HepG2 (cell line): ENCODE measurements at regions not wholly inside any gene's neighbourhood (a gene's known extent, or its start where the extent isn't known, plus 50 kb on each side); places are given as distances from the start of the nearest gene placed in this dataset.

Experiments
- CHD2 ChIP-seq: IDR thresholded peaks from 2 replicates; pipeline ENCODE4 v1.6.1; 2011; ENCODE audit warnings: low read depth, low read length, improper control_type of control experiment
- HNF1B ChIP-seq: sonication (generic); formaldehyde crosslinking; IDR thresholded peaks from 2 replicates; pipeline ENCODE4 v1.5.1; 2020; ENCODE audit warnings: mild to moderate bottlenecking, moderate library complexity, missing genetic modification reagents
- KMT2B ChIP-seq: IDR thresholded peaks from 2 replicates; pipeline ENCODE4 v1.6.1; 2016; ENCODE audit warnings: missing genetic modification reagents, missing compliant biosample characterization
- NPAS2 ChIP-seq: sonication (generic); formaldehyde crosslinking; IDR thresholded peaks from 2 replicates; pipeline ENCODE4 v1.8.0; 2022; ENCODE audit warnings: mild to moderate bottlenecking, missing genetic modification reagents, borderline replicate concordance
- RAD51 ChIP-seq: fragments of 450-650 bp; IDR thresholded peaks from 2 replicates; pipeline ENCODE4 v1.6.1; 2016; ENCODE audit warnings: borderline replicate concordance
- TBP ChIP-seq: sonication (generic); formaldehyde crosslinking; IDR thresholded peaks from 2 replicates; pipeline ENCODE4 v1.5.0; 2020; ENCODE audit warnings: missing genetic modification reagents
- TBX2 ChIP-seq: sonication (generic); formaldehyde crosslinking; IDR thresholded peaks from 2 replicates; pipeline ENCODE4 v1.5.0; 2020; ENCODE audit warnings: missing genetic modification reagents, mild to moderate bottlenecking, borderline replicate concordance
- TRIM24 ChIP-seq: sonication (generic); formaldehyde crosslinking; IDR thresholded peaks from 2 replicates; pipeline ENCODE4 v1.8.0; 2022; ENCODE audit warnings: mild to moderate bottlenecking, missing genetic modification reagents
- YEATS4 ChIP-seq: sonication (generic); formaldehyde crosslinking; IDR thresholded peaks from 2 replicates; pipeline ENCODE4 v1.4.0; 2020; ENCODE audit warnings: missing genetic modification reagents, borderline replicate concordance
- ZNF136 ChIP-seq: sonication (generic); formaldehyde crosslinking; IDR thresholded peaks from 2 replicates; pipeline ENCODE4 v1.8.1; 2022; ENCODE audit warnings: low read depth, mild to moderate bottlenecking, moderate library complexity, missing genetic modification reagents
- ZNF503 ChIP-seq: sonication (generic); formaldehyde crosslinking; IDR thresholded peaks from 2 replicates; pipeline ENCODE4 v1.4.0; 2020; ENCODE audit warnings: missing genetic modification reagents
- ZNF691 ChIP-seq: sonication (generic); formaldehyde crosslinking; IDR thresholded peaks from 2 replicates; pipeline ENCODE4 v1.4.0; 2020; ENCODE audit warnings: missing genetic modification reagents, low read depth, mild to moderate bottlenecking, borderline replicate concordance
- ZNF841 ChIP-seq: sonication (generic); formaldehyde crosslinking; IDR thresholded peaks from 2 replicates; pipeline ENCODE4 v1.8.1; 2023; ENCODE audit warnings: missing genetic modification reagents, borderline replicate concordance
- TF ChIP-seq, protein P1 (sequence below): sonication (generic); formaldehyde crosslinking; IDR thresholded peaks from 2 replicates; pipeline ENCODE4 v1.4.0; 2020; ENCODE audit warnings: mild to moderate bottlenecking, missing genetic modification reagents, borderline replicate concordance
- TF ChIP-seq, protein P2 (sequence below): IDR thresholded peaks from 2 replicates; pipeline ENCODE4 v1.6.1; 2018; ENCODE audit warnings: missing genetic modification reagents

- TF ChIP-seq ZNF503 (CRISPR knock-in tag) (no peak), KMT2B (CRISPR knock-in tag) (no peak), ZNF841 (no peak), TBP (no peak), ZNF691 (CRISPR knock-in tag) (no peak), RAD51 (no peak), ZNF136 (CRISPR knock-in tag) (no peak), HNF1B (CRISPR knock-in tag) (no peak), YEATS4 (CRISPR knock-in tag) (no peak), TBX2 (CRISPR knock-in tag) (no peak), CHD2 (no peak), TRIM24 (CRISPR knock-in tag) (no peak), NPAS2 (no peak)
- TF ChIP-seq, protein P1, sequence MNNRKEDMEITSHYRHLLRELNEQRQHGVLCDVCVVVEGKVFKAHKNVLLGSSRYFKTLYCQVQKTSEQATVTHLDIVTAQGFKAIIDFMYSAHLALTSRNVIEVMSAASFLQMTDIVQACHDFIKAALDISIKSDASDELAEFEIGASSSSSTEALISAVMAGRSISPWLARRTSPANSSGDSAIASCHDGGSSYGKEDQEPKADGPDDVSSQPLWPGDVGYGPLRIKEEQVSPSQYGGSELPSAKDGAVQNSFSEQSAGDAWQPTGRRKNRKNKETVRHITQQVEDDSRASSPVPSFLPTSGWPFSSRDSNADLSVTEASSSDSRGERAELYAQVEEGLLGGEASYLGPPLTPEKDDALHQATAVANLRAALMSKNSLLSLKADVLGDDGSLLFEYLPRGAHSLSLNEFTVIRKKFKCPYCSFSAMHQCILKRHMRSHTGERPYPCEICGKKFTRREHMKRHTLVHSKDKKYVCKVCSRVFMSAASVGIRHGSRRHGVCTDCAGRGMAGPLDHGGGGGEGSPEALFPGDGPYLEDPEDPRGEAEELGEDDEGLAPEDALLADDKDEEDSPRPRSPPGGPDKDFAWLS (CRISPR knock-in tag): no peak
- TF ChIP-seq, protein P2, sequence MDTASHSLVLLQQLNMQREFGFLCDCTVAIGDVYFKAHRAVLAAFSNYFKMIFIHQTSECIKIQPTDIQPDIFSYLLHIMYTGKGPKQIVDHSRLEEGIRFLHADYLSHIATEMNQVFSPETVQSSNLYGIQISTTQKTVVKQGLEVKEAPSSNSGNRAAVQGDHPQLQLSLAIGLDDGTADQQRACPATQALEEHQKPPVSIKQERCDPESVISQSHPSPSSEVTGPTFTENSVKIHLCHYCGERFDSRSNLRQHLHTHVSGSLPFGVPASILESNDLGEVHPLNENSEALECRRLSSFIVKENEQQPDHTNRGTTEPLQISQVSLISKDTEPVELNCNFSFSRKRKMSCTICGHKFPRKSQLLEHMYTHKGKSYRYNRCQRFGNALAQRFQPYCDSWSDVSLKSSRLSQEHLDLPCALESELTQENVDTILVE (CRISPR knock-in tag): no peak
Measured at GRCh38 chrX:99909946-99910345, 500.1 kb downstream of the PCDH19 start (continued).
